Psoas muscle (tissue), 7 donors: ENCODE measurements at regions not wholly inside any gene's neighbourhood (a gene's known extent, or its start where the extent isn't known, plus 50 kb on each side); places are given as distances from the start of the nearest gene placed in this dataset.

Experiments
- ATAC-seq, 4 donors: fragments of 200-7000 bp; cut with Tn5 transposase; one replicate each; pipeline ENCODE4 v1.9.1; 2020; ENCODE audit warnings: moderate library complexity in 3 of 4, mild to moderate bottlenecking in 2 of 4
- DNase-seq, 2 donors: peaks; one replicate each; pipeline ENCODE4 v3.0.0-alpha.2; 2020
- H3K27ac ChIP-seq: fragments of 200-600 bp; one replicate; pipeline ENCODE4 v1.8.0; 2022
- H3K27me3 ChIP-seq, 3 donors: fragments of 200-600 bp in 1 of 3; one replicate each; pipeline versions ENCODE4 v1.6.1 to v1.8.0; 2013 to 2022; ENCODE audit warnings: low read length in 2 of 3, mild to moderate bottlenecking in 2 of 3, moderate library complexity in 1 of 3; ENCODE audit not compliant: insufficient read depth in 3 of 3
- H3K36me3 ChIP-seq, 2 donors: fragments of 200-600 bp in 1 of 2; one replicate each; pipeline versions ENCODE4 v1.6.1 to v1.8.0; 2013 to 2022; ENCODE audit warnings: low read depth in 1 of 2, mild to moderate bottlenecking in 1 of 2, moderate library complexity in 1 of 2; ENCODE audit not compliant: insufficient read depth in 1 of 2
- H3K4me1 ChIP-seq: fragments of 200-600 bp; one replicate; pipeline ENCODE4 v1.8.0; 2022
- H3K4me3 ChIP-seq: fragments of 200-600 bp; one replicate; pipeline ENCODE4 v1.8.0; 2022; ENCODE audit warnings: mild to moderate bottlenecking
- H3K9me3 ChIP-seq: fragments of 200-600 bp; one replicate; pipeline ENCODE4 v1.8.0; 2022
- WGBS, 3 donors: extraction: QIAGEN DNeasy Blood & Tissue Kit; methylation state at CpG; one replicate each; pipeline versions ENCODE4 v1.1.6 to v1.1.7; 2013; 5-methylcytosine and 5-hydroxymethylcytosine counted together
- intact Hi-C, 2 donors: fragments of 100-400 bp; cut with DNase I; formaldehyde crosslinking; loops; one replicate each; pipeline versions ENCODE4 v1.11.0 to v1.14.2; 2022
- TF ChIP-seq, protein P1 (sequence below): fragments of 200-600 bp; IDR thresholded peaks from one replicate; pipeline ENCODE4 v1.8.0; 2022; ENCODE audit warnings: antibody characterized with exemption
- donor health status: healthy with polysubstance abuse.
- donor health status: DM: no; HTN: no; CAD: no; lungs with moderate emphysema.
- donor health status: Bipolar disorder and iron deficiency.
- donor health status: healthy.
- donor health status: DM: yes; HTN: yes; CAD: no.
- donor health status: DM: no; HTN: no; CAD: no.
- donor health status: DM: yes; HTN: yes; CAD: no.

GRCh38 chr4:177945268-177945667 is 503.0 kb upstream of the AGA start:
- 33 to 40% (median 36%) methylated on average over 2 of the region's 2 CpGs for WGBS, 3 donors
- H3K4me3 ChIP-seq: no peak overlapping the region
- DNase-seq (no peak), ATAC-seq (no peak)
- H3K36me3 ChIP-seq: no peaks in the 10 kb centered on the region
- TF ChIP-seq, protein P1, sequence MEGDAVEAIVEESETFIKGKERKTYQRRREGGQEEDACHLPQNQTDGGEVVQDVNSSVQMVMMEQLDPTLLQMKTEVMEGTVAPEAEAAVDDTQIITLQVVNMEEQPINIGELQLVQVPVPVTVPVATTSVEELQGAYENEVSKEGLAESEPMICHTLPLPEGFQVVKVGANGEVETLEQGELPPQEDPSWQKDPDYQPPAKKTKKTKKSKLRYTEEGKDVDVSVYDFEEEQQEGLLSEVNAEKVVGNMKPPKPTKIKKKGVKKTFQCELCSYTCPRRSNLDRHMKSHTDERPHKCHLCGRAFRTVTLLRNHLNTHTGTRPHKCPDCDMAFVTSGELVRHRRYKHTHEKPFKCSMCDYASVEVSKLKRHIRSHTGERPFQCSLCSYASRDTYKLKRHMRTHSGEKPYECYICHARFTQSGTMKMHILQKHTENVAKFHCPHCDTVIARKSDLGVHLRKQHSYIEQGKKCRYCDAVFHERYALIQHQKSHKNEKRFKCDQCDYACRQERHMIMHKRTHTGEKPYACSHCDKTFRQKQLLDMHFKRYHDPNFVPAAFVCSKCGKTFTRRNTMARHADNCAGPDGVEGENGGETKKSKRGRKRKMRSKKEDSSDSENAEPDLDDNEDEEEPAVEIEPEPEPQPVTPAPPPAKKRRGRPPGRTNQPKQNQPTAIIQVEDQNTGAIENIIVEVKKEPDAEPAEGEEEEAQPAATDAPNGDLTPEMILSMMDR: no peak
- H3K27me3 ChIP-seq: no peaks in the 10 kb centered on the region
- intact Hi-C loops: no loop called here
- H3K9me3 ChIP-seq: no peaks in the 10 kb centered on the region
- H3K27ac ChIP-seq: no peak overlapping the region
- H3K4me1 ChIP-seq: no peaks in the 10 kb centered on the region

GRCh38 chr4:177947607-177948006 is 505.4 kb upstream of the AGA start:
- no peak for DNase-seq
- Histone ChIP-seq H3K27me3 (no peaks in the 10 kb centered on the region), H3K27ac (no peak overlapping the region), H3K4me1 (no peaks in the 10 kb centered on the region), H3K9me3 (no peaks in the 10 kb centered on the region), H3K36me3 (no peaks in the 10 kb centered on the region), H3K4me3 (no peak overlapping the region)
- WGBS, 3 donors: 22 to 36% (median 36%) methylated on average over 1 of the region's 1 CpG
- ATAC-seq: no peak
- intact Hi-C loops: no loop called here
- TF ChIP-seq, protein P1: no peak

DNA sequence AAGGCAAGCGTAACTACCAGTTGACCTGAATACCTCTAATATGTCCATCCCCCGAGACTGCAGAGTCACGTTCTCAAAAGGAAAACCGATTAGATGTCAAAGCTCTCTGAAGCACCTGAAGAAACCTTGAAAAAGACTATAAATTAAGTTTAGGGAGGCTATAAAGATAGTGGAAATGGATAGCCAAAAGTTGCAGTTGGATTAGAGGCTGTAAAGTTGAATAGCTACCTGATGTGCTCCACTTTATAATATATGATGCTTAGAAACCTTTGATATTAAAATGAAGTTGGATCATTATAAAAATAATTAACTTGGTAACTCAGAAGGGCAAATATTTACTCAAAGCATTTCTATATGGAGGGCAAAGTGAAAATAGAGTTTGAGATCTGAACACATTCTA is 506.6 kb upstream of the AGA start:
- Histone ChIP-seq H3K9me3 (no peaks in the 10 kb centered on the region), H3K27ac (no peak overlapping the region), H3K4me3 (no peak overlapping the region), H3K4me1 (no peaks in the 10 kb centered on the region), H3K27me3 (no peaks in the 10 kb centered on the region), H3K36me3 (no peaks in the 10 kb centered on the region)
- intact Hi-C loops: no loop called here
- 31 to 41% (median 40%) methylated on average over 4 of the region's 4 CpGs for WGBS, 3 donors
- DNase-seq: no peak
- ATAC-seq: no peak
- TF ChIP-seq, protein P1: no peak

DNA sequence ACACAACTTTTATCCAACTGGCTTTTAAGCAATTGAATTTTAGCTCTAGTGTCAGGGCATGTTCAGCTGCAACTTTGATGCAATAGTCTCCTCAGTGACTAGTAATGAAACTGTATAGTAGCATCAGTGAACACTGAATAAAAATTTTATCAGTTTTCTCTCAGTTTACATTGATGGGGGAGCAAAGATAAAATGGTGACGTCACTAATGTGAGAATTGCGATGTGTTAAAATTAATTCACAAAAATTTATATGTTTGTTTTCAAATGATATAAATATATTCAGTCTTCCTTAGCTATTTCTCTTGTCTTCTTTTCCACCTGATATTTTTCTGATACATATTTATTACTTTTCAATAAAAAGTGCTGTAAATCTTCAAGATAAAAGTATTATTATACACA is 508.8 kb upstream of the AGA start:
- Histone ChIP-seq H3K4me1 (no peaks in the 10 kb centered on the region), H3K36me3 (no peaks in the 10 kb centered on the region), H3K9me3 (no peaks in the 10 kb centered on the region), H3K27ac (no peak overlapping the region), H3K4me3 (no peak overlapping the region), H3K27me3 (no peaks in the 10 kb centered on the region)
- DNase-seq: no peak
- intact Hi-C loops: no loop called here
- no peak for ATAC-seq
- TF ChIP-seq, protein P1: no peak
- 91 to 93% (median 92%) methylated on average over 2 of the region's 2 CpGs for WGBS, 3 donors

DNA sequence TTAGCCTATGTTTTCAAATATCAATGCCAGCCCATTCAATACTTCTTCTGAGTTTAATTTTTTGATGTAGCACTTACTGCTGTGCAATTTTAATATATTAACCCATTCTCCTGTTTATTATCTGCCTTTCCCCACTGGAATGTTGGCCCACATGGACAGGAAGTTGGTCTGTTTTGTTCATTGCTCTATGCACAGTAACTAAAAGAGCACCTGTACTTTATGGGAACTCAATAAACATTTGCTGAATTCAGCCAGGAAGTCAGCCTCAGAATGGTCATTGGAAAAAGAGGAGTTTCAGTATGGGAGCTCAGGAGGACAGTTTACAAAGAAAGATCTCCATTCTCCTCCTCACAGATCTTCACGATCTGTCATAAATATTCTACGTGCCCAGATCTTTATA is 510.5 kb upstream of the AGA start:
- no peaks in the 10 kb centered on the region for H3K9me3 ChIP-seq
- DNase-seq (no peak), ATAC-seq (no peak)
- TF ChIP-seq, protein P1: no peak
- intact Hi-C loops: no loop called here
- 90 to 95% (median 94%) methylated on average over 2 of the region's 2 CpGs for WGBS, 3 donors
- H3K4me1 ChIP-seq: no peaks in the 10 kb centered on the region
- H3K36me3 ChIP-seq: no peaks in the 10 kb centered on the region
- H3K27me3 ChIP-seq: no peaks in the 10 kb centered on the region
- H3K4me3 ChIP-seq: no peak overlapping the region
- no peak overlapping the region for H3K27ac ChIP-seq
